Smooth muscle cell (in vitro differentiated cells): ENCODE measurements at regions not wholly inside any gene's neighbourhood (a gene's known extent, or its start where the extent isn't known, plus 50 kb on each side); places are given as distances from the start of the nearest gene placed in this dataset.

Experiments
- DNase-seq: peaks from one replicate; lab custom pipeline; 2025; ENCODE audit not compliant: unreplicated experiment; lab: John Stamatoyannopoulos, UW
- H2AFZ ChIP-seq: fragments of 200-600 bp; sonication (generic); 2 replicates; pipeline ENCODE4 v1.6.0; 2016; ENCODE audit warnings: antibody characterized with exemption, low read depth, mild to moderate bottlenecking
- H3F3A ChIP-seq: fragments of 200-600 bp; sonication (generic); 2 replicates; pipeline ENCODE4 v1.6.0; 2017; ENCODE audit warnings: antibody characterized with exemption, low read depth
- H3K27ac ChIP-seq: fragments of 200-600 bp; sonication (generic); 2 replicates; pipeline ENCODE4 v1.5.1; 2016; ENCODE audit warnings: low read depth, mild to moderate bottlenecking
- H3K27me3 ChIP-seq: fragments of 200-600 bp; sonication (generic); 2 replicates; pipeline ENCODE4 v1.6.1; 2016; ENCODE audit warnings: low read depth, mild to moderate bottlenecking
- H3K36me3 ChIP-seq: fragments of 200-600 bp; sonication (generic); 2 replicates; pipeline ENCODE4 v1.5.1; 2016; ENCODE audit warnings: low read depth
- H3K4me1 ChIP-seq: fragments of 200-600 bp; sonication (generic); 2 replicates; pipeline ENCODE4 v1.5.1; 2016; ENCODE audit warnings: low read depth
- H3K4me2 ChIP-seq: fragments of 200-600 bp; sonication (generic); 2 replicates; pipeline ENCODE4 v1.6.0; 2016; ENCODE audit warnings: mild to moderate bottlenecking
- H3K4me3 ChIP-seq: fragments of 200-600 bp; sonication (generic); 2 replicates; pipeline ENCODE4 v1.5.1; 2016; ENCODE audit warnings: mild to moderate bottlenecking
- H3K79me2 ChIP-seq: fragments of 200-600 bp; sonication (generic); 2 replicates; pipeline ENCODE4 v1.6.0; 2016; ENCODE audit warnings: low read depth, mild to moderate bottlenecking
- H3K9ac ChIP-seq: fragments of 200-600 bp; sonication (generic); 2 replicates; pipeline ENCODE4 v1.6.0; 2016; ENCODE audit warnings: low read depth
- H3K9me3 ChIP-seq: fragments of 200-600 bp; sonication (generic); replicated peaks from 2 replicates; pipeline ENCODE4 v1.5.1; 2016; ENCODE audit warnings: low read depth
- H4K20me1 ChIP-seq: fragments of 200-600 bp; sonication (generic); 2 replicates; pipeline ENCODE4 v1.6.0; 2016; ENCODE audit warnings: low read depth
- CTCF ChIP-seq: fragments of 200-600 bp; sonication (generic); IDR thresholded peaks from 2 replicates; pipeline ENCODE4 v1.5.1; 2017; ENCODE audit warnings: borderline replicate concordance, mild to moderate bottlenecking, antibody characterized with exemption; ENCODE audit not compliant: insufficient read depth, poor library complexity, severe bottlenecking
- WGBS: methylation state at CpG from one replicate; pipeline ENCODE4 v1.1.7; 2016; ENCODE audit warnings: low lambda C conversion rate; 5-methylcytosine and 5-hydroxymethylcytosine counted together

- no peaks in the 10 kb centered on the region for H3F3A ChIP-seq
- WGBS: 91% methylated on average over 8 of the region's 8 CpGs
- no peak overlapping the region for H2AFZ ChIP-seq
- no peaks in the 10 kb centered on the region for H3K79me2 ChIP-seq
- H3K4me3 ChIP-seq: no peak overlapping the region
- no peaks in the 10 kb centered on the region for H4K20me1 ChIP-seq
- H3K27ac ChIP-seq: no peak overlapping the region
- H3K9me3 ChIP-seq: no peaks in the 10 kb centered on the region
- peaks cover 8% of the 10 kb centered on the region for H3K4me1 ChIP-seq
- no peak overlapping the region for H3K4me2 ChIP-seq
- no peak for DNase-seq
- TF ChIP-seq CTCF: no peak
- no peaks in the 10 kb centered on the region for H3K36me3 ChIP-seq
- no peaks in the 10 kb centered on the region for H3K27me3 ChIP-seq
- H3K9ac ChIP-seq: no peak overlapping the region
Observed at GRCh38 chr17:6923385-6923784, 72.5 kb upstream of the ALOX12 start.

GRCh38 chr17:6924208-6924607, 71.6 kb upstream of the ALOX12 start:
- no peak for TF ChIP-seq CTCF
- Histone ChIP-seq H3K27ac (no peak overlapping the region), H3K4me2 (no peak overlapping the region), H3K27me3 (no peaks in the 10 kb centered on the region), H3K9ac (no peak overlapping the region), H4K20me1 (no peaks in the 10 kb centered on the region), H3K4me1 (peaks cover 8% of the 10 kb centered on the region), H3K9me3 (no peaks in the 10 kb centered on the region), H2AFZ (no peak overlapping the region), H3K79me2 (no peaks in the 10 kb centered on the region), H3F3A (no peaks in the 10 kb centered on the region), H3K4me3 (no peak overlapping the region), H3K36me3 (no peaks in the 10 kb centered on the region)
- DNase-seq: no peak

GRCh38 chr17:6926667-6927066, 69.2 kb upstream of the ALOX12 start:
- Histone ChIP-seq H3K27ac (peak overlapping the region; percentile 56), H2AFZ (no peak overlapping the region), H3K79me2 (no peaks in the 10 kb centered on the region), H3K9ac (peak overlapping the region; percentile 3), H3K4me1 (peaks cover 8% of the 10 kb centered on the region), H4K20me1 (no peaks in the 10 kb centered on the region), H3K4me3 (no peak overlapping the region), H3K4me2 (peak overlapping the region; percentile 42), H3K36me3 (no peaks in the 10 kb centered on the region), H3K27me3 (no peaks in the 10 kb centered on the region), H3F3A (no peaks in the 10 kb centered on the region), H3K9me3 (no peaks in the 10 kb centered on the region)
- WGBS: 88% methylated on average over 2 of the region's 2 CpGs
- DNase-seq: no peak
- no peak for TF ChIP-seq CTCF

- Histone ChIP-seq H2AFZ (no peak overlapping the region), H3K9ac (peak overlapping the region; percentile 3), H3K4me1 (peaks cover 8% of the 10 kb centered on the region), H4K20me1 (no peaks in the 10 kb centered on the region), H3K27ac (peak overlapping the region; percentile 56), H3F3A (no peaks in the 10 kb centered on the region), H3K27me3 (no peaks in the 10 kb centered on the region), H3K36me3 (no peaks in the 10 kb centered on the region), H3K4me2 (peak overlapping the region; percentile 42), H3K9me3 (no peaks in the 10 kb centered on the region), H3K4me3 (no peak overlapping the region), H3K79me2 (no peaks in the 10 kb centered on the region)
- no peak for DNase-seq
- TF ChIP-seq CTCF: no peak
- 65% methylated on average over 2 of the region's 2 CpGs for WGBS
Observed at GRCh38 chr17:6927290-6928126, 68.3 kb upstream of the ALOX12 start.
